ENCODE measurements at regions not wholly inside any gene's neighbourhood (a gene's known extent, or its start where the extent isn't known, plus 50 kb on each side); places are given as distances from the start of the nearest gene placed in this dataset.

DNA sequence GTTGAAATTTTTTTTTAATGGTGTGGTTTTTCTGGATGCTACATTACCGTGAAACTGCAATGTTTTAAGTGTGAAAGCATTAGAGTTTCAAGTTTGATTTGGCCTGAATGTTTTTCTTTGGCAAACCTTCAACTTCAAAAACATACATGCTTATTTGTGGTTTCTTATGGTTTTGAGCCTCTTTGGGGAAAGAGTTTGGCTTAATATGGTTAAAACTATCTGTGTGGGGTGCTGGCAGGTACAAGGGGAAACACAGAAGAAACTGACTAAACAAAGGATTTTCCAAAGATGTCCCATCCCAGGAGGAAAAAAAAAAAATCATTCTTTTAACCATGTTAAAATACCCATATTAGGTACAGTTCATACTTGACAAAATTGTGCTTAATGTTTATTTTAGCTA is 121.1 kb downstream of the HGF start:
- intact Hi-C loops (cut with micrococcal nuclease), result no loop called here

DNA sequence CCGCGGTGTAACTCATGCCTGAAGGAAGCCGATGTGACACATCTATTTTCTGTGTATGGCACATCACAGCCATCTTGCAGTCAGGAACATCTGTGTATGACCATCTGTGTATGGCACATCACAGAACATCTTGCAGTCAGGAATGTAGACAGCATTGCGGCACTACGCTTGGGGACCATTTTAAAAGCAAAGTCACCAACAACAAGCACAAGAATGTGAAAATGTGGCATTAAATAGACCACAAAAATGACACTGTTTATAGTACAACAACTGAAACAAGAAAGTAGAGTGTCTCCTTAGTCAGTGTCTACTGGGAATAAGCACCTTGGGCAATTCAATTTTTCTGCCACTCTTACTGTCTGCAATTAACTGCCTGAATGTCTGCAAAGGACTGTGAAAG is 124.4 kb downstream of the HGF start:
- intact Hi-C loops (cut with micrococcal nuclease), result no loop called here

DNA sequence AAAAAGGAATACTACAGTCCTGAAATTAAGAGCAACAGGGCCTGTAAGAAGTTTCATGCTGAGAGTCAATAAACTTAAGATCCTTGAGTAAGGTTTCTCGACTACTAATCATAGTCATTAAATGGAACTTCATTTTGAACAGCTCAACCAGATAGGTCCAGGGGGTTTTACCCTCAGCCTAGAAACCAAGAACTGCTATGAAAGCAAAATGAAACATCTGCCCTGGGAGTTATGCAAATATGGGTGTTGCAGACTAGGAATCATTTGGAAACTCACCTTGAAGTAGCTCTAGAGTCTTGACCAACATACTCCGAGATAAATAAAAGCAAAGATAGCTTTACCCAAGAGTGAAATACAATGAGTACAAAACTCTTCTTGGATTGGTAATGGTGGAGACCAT is 128.0 kb downstream of the HGF start:
- intact Hi-C loops (cut with micrococcal nuclease), result no loop called here

DNA sequence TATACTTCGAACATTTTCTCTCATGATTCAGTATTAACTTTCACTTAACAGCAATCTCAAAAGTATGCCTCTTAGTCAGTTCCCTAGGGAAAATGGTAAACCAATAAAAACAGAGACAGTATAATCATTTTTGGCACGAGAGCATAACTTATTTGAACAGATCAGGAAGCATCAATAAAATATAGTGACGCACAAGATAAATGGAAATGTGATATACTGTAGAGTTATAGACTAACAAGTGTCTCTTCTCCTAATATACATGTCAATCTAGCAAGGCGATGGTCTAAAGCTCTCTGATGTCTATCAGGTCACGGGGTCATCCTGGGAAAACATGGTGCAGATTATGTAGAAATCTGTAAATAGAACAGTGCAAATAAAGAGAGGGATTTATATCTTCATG is 131.6 kb downstream of the HGF start:
- intact Hi-C loops (cut with micrococcal nuclease), result no loop called here

DNA sequence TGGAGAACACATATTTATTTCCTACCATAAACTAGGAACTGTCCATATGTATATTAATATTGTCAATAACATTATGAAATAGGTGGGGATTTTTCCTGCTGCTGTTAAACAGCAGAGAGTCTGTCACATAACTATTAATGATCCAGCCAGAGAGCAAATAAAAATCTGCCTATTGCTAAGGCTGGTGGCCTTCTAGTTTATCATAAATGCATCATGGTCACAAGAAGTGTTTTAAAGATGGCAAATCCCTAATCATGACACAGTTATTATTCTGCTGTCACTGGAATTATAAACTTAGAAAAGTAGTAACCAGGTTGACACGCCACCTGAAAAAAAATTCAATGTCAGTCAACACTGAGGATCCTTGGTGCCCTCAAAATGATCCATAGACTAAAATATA is 132.3 kb downstream of the HGF start:
- intact Hi-C loops (cut with micrococcal nuclease), result no loop called here

DNA sequence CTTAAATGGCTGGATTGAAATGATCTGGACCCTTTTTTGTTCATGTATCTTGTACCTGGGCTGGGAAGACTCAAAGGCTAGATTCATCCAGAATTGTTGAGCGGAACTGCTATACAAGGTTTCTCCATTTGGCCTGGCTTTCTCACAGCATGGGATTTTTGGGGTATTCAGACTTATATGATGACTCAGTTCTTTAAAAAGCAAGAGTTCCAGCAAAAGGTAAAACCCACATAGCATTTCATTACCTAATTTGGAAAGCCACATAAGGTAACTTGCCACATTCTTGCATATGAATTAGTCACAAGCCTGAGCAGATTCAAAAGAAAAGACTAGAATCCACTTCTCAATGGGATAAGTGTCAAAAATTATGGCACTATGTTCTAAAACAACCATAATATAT is 137.4 kb downstream of the HGF start:
- intact Hi-C loops (cut with micrococcal nuclease), result no loop called here

DNA sequence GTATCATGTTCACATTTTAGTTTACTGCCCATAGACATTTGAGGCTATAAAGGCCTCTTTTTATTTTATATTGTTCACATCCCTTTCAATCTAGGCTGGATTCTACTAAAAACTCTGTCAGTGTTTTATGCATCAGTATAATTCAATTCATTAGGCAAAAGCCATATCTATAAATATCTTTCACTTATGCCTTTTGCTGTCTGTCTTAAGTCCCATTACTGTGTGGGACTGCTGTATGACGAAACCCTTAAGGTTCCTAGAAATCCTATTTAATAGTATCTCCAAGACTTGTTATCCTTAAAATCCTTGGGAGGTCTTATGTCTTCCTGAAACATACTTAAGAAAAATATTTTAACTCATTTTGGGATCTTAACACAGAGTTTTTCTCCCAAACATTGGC is 139.2 kb downstream of the HGF start:
- intact Hi-C loops (cut with micrococcal nuclease), result no loop called here

DNA sequence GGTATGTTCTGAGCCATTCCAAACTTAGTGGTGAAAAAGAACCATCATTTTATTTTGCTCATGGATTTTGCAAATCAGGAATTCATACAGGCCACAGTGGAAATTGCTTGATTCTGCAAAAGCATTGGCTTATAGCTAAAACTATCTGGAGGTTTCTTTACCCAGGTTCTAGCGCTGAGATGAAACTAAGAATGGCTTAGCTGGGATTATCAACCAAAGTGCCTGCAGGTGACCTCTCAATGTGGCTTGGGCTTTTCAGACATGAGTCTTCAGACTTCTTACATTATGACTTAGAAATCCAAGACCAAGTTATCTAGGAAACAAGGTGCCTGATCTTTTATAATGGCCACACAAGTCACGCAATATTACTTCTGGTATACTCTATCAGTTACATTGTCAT is 140.1 kb downstream of the HGF start:
- intact Hi-C loops (cut with micrococcal nuclease), result no loop called here

DNA sequence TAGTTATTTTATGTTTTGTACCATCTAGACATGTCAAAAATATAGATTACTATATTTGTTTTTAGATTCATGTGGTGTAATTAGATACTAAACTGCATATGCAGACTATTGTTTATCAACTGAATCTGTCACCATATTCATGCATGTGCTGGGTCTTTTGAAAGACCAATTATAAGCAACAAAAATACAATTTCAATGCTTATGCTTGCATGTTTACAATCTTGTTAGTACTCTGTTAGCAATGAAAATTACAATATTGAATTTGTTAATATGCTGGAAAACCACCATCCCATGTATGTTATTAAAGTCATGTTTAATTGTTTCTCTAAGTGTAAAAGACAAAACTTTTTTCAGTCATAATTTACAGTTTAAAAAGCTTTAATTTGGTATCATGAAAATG is 140.9 kb downstream of the HGF start:
- intact Hi-C loops (cut with micrococcal nuclease), result no loop called here

DNA sequence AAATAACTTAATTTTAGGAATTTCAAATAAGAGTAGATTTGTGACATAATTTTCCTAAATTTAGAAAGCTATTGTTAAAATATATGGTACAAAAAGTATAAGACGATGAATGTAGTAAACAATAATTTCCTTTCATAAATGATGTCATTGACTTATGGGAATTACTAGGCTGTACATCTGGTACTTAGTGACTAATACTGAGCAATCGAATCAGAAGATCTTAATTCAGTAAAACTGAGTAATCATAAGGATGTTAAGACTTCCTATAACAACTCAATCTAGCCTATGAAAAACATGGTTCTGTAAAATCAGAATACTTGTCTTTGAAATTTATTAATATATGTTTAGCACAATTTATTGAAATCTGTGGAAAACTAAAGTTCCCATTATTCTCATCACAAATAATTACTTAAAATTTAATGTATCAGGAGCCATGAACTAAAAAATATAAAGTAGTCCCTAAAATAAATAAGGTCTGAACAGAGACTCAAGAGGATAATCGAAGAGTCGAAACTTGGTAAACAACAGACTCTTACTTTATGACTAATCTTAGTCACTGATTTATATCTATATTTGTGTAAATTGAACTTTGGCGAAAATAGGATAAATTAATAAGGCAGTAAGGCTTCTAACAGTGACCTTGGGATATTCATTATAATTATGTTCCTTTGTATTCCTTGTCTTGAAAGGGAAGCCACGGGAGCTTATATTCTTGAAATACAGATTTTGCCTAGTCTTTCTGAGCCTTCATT is 142.1 kb downstream of the HGF start:
- intact Hi-C loops (cut with micrococcal nuclease), result no loop called here

DNA sequence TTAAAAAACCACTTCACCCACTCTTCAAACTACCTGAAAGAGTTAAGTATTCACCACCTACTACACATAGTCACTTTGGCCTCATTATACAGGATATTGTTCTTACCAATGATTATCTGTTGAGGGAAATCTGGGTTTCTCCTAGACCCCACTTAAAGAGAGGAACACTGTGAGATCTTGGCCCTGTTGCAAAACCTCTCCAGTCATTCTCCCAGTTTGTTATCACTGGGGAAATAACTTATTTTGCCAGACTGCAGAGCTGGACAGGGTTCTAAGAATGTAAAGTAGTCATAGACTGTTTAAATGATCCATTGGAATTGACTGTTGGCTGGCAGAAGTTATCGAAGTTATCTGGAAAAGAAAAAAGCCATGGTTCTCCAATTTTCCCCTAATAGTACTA is 143.8 kb downstream of the HGF start:
- intact Hi-C loops (cut with micrococcal nuclease), result no loop called here

DNA sequence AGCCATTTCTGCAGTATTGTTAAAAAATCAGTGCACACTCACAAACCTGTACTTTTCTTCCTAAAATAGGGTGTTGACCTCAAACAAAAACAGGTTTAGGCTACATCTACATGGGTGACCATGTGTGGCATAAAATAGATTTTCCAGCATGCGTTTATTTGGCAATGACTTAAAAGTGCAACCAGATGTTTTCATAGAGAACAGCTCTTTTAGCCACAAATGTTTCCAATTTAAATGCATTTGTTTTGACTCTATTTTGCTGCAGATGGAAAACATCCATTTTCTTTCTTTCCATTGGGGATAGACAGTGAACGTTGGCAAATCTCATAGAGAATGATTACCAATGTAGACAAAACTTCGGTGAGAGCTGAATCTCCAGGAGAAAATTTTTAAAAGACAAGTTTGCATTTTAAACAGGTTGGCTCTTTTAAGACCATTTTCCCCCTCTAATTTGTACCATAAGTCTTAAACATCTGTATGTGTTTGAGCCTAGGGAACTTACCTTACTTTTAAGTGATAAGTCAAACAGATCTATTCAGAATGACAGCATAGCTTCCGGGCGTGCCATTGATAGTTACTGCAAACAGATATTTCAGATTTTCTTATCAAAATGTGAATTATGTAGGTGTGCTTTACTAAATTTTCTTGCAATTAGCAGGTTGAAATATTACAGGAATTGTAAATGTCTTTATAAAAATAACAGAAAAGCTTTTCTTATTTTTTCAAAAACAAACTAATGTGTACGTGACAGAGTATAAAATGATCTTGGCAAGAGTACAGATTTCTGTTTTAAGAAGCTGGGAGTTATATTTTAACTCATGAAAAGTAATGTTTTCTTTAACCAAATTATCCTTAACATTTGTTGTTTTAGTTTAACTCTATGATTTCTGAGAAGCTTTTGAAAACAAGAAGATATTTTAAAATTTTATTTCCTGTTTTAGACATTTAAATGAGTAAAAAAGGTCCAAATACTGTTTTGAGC is 144.9 kb downstream of the HGF start:
- intact Hi-C loops (cut with micrococcal nuclease), result no loop called here

DNA sequence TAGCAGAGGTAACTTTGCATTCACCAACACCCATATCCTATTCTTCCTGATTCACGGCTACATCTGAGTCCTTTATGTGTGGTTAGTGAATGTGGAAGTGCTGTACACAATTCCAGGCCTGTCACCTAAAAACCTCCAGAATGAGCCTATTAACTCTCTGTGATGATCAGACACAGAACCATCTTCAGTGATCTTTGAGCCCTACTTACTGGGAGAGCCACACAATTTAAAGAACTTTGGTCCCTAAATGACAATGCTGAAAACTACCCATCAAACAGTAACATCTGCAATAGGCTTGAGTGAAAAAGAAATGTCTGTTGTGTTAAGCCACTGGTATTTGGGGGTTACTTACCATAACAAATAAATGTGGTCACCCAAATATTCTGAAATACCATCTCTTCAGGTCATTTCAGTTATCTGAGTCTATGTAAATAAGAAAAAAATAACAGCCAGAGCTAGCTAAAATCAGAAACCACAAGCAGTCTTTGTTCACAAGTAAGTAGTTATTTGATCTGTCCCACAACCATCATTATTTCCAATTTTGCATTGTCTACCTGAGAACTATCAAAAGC is 145.7 kb downstream of the HGF start:
- intact Hi-C loops (cut with micrococcal nuclease), result no loop called here

DNA sequence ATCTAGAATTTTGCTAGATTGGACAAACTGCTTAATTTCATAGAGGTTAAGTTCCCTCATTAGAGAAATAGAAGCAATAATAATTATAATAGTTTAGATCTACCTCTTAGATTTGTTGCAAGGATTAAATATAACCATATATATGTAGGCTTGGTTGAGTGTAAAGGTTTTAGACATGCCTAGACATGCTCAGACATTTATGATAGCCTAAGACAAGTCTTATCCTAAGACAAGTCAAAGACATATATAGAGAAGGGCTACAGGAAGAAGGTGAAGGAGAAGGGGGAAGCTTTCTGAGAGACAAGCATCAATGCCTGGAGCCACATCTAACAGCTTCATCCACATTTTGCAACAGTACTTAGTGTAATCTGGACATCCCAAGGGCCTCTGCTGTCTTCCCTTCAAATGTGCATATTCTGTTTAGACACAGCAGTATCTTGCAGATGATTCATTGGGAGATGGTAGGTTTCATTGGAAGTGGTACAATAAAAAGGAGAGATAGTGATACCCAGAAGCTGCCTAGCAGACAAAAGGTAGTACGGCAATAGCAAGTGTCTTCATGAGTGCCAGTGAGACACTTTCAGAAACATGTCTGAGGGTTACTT is 146.5 kb downstream of the HGF start:
- intact Hi-C loops (cut with micrococcal nuclease), result no loop called here

DNA sequence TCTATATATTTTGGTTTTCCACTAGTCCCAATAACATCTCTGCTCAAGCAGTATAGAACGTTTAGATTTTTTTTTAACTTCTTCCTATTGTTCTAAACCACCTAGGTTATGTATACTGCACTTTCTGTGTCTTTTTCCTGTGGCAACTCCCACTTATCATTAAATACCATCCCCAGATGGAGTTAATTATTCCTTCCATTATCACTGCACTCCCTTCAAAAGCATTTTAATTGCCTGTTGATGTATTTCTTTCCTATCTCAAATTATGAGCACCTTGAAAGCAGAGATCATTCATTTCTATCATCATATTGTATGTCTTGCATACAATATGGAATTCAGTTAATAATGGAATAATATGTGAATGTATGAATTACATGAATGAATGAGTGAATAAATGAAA is 148.0 kb downstream of the HGF start:
- intact Hi-C loops (cut with micrococcal nuclease), result no loop called here

DNA sequence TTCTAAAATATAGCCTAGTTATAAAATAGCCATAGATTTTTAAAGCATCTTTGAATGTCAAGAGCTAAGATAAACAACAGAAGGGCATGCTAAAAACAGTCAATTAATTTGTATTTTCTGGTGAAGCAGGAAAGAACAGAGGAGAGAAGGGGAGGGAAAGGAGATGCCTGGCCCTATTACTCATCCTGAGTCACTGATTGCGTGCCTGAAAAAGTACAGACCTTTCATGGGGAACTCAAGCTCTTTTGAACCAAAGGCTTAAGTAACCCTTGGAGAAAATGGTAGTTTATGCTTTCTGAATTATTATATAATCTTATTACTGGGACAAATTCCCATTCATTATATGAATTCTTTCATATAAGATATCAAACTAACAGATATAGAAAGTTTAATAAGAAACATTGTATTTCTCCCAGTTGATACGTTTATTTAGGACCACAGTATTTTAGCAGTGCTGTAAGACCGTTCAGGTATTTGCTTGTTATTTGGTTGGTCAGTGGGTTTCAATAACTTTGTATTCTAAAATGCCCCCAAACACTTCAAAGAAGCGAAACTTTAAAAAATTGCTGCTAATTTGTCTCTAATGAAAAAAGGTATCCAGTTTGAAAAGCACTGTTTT is 151.3 kb downstream of the HGF start:
- intact Hi-C loops (cut with micrococcal nuclease), result no loop called here

DNA sequence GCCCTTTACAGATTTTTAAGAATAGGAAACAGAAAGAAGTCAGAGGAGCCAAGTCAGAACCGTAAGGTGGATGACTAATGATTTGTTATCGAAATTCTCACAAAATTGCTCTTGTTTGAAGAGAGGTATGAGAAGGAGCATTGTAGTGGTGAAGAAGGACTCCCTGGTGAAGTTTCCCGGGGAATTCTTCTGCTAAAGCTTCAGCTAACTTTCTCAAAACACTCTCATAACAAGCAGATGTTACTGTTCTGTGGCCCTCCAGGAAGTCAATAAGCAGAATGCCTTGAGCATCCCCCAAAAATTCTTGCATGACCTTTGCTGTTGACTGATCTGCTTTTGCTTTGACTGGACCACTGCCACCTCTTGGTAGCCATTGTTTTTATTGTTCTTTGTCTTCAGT is 152.9 kb downstream of the HGF start:
- intact Hi-C loops (cut with micrococcal nuclease), result no loop called here

DNA sequence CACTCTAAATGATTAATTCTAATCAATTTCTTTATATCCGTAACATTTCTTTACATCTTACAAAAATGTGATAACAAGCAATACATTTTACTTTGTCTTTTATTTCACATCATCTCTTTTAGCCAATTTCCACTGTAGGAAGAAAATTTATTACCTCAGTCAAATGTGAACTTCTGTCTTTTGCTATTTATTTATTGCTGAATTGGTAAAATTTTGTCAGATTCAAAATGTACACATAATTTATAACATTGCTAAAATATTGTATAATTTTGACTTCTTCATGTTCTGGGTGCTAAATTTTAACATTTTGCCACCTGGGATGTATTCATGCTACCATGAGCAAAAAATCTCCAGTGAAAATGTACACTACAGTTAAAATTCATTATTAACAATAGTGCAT is 158.0 kb downstream of the HGF start:
- intact Hi-C loops (cut with micrococcal nuclease), result no loop called here

DNA sequence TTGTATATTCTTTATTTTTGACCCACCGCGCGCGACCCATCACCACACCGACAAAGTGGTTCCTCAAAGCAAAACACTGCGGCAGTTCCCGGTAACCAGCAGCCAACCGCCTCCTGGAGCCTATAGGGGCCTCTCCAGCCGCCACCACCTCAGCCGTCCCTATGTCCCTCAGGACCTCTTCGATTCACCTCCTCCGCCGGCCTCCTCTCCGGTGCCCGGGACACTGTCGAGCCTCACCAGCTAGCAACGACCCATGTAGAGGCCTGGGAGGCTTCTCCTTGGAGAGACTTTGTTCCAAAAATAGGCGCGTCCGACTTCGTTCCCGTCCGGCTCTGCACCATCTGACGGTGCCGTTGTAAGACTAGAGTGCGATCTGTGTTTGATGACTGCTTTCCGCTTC is 158.8 kb downstream of the HGF start:
- intact Hi-C loops (cut with micrococcal nuclease), result no loop called here

DNA sequence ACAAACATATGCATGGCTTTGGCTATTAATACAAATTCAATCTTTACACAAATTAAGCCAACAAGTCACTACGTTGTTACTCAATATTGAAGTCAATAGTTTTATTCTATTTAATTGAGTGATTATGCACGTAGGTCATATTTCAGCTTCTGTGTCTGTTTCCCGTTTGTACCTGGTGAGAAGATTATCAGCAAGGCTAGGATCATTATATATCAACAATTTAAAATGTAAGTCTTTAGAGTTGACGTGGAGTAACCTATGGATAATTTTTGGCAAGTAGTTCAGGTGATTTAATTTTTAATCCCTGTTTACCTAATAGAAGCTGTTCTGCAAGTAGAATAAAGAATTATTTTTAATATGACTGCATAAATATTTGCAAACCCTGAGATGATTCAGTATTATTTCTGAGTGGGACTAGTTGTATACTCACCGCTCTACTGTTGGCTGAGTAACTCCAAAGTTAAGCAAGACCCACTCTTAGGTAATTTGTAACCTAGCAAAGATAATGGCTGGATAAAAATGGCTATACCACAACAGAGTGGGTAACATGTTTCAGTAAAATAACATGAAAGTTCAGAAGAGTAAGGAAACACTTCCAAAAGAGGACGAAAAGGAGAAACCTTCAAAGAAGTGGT is 161.0 kb downstream of the HGF start:
- intact Hi-C loops (cut with micrococcal nuclease), result no loop called here

DNA sequence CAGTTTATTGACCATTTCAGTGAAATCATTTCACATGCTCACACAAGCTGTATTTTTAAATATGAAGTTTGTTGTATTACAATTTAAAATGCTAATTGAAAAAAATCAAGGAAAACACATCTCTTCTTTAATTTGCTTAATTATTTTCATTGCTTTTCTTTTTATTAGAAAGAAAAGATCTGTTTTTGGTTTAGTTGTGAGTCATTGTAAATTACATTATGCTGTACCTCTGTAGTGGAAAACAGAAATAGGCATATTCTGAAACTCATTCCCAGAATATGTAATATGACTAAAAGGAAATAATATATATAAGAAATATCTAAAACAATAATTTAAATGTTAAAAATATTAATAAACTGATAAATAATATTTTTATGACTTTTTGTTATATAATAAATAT is 161.9 kb downstream of the HGF start:
- intact Hi-C loops (cut with micrococcal nuclease), result no loop called here
